ENCODE measurements at regions not wholly inside any gene's neighbourhood (a gene's known extent, or its start where the extent isn't known, plus 50 kb on each side); places are given as distances from the start of the nearest gene placed in this dataset.

GRCh38 chr6:98547151-98547550, 287.2 kb upstream of the POU3F2 start:
- no peak for TF ChIP-seq SPI1 (IDR thresholded peaks at IDR 0.05; ENCODE audit: borderline replicate concordance, low read depth)
- TF ChIP-seq CTCF (IDR thresholded peaks at IDR 0.05; ENCODE audit: insufficient read depth, low read length) = no peak
- TF ChIP-seq POLR2AphosphoS5 (IDR thresholded peaks at IDR 0.05; ENCODE audit: low read depth) = no peak
- no peak for TF ChIP-seq REST (IDR thresholded peaks at IDR 0.05; ENCODE audit: insufficient replicate concordance, low read depth)

All from HL-60 (cell line).